ENCODE measurements at regions not wholly inside any gene's neighbourhood (a gene's known extent, or its start where the extent isn't known, plus 50 kb on each side); places are given as distances from the start of the nearest gene placed in this dataset.

- TF ChIP-seq CTCF (IDR thresholded peaks at IDR 0.05; ENCODE audit: low read depth, low read length, missing input control) (no peak), RAD21 (IDR thresholded peaks at IDR 0.05) (no peak), HNF4A (conservative IDR thresholded peaks at IDR 0.05) (no peak), YY1 (IDR thresholded peaks at IDR 0.05) (no peak), JUND (IDR thresholded peaks at IDR 0.05) (no peak), FOXA1 (IDR thresholded peaks at IDR 0.05) (no peak), TAF1 (conservative IDR thresholded peaks at IDR 0.05) (no peak), REST (IDR thresholded peaks at IDR 0.05) (no peak), EGR1 (IDR thresholded peaks at IDR 0.05; ENCODE audit: low read depth in 2 of 2) (no peak), GABPA (IDR thresholded peaks at IDR 0.05 in 1 of 2, conservative IDR thresholded peaks at IDR 0.05 in 1 of 2) (no peak), RXRA (IDR thresholded peaks at IDR 0.05) (no peak), MAX (IDR thresholded peaks at IDR 0.05) (no peak), SP1 (IDR thresholded peaks at IDR 0.05) (no peak), ZBTB33 (IDR thresholded peaks at IDR 0.05) (no peak)
Observed at GRCh38 chr2:129870685-129871241, 108.7 kb upstream of the RAB6C start.

Measured in liver (tissue), 3 donors.